Heart left ventricle (tissue), 16 donors: ENCODE measurements at regions not wholly inside any gene's neighbourhood (a gene's known extent, or its start where the extent isn't known, plus 50 kb on each side); places are given as distances from the start of the nearest gene placed in this dataset.

ENCODE experiments used
- ATAC-seq, 4 donors: fragments of 200-7000 bp; cut with Tn5 transposase; one replicate each; pipeline ENCODE4 v1.9.1; 2020 to 2022; ENCODE audit warnings: moderate library complexity in 4 of 4, mild to moderate bottlenecking in 3 of 4, moderate number of reproducible peaks in 1 of 4
- DNase-seq, 5 donors: peaks; one replicate each; pipeline ENCODE4 v3.0.0-alpha.2; 2020
- H3K27ac ChIP-seq, 12 donors: fragments of 200-600 bp; sonication (generic) in 4 of 12; one replicate each; pipeline versions ENCODE4 v1.5.0 to v1.8.0; 2016 to 2022; ENCODE audit warnings: mild to moderate bottlenecking in 2 of 12
- H3K27me3 ChIP-seq, 9 donors: fragments of 200-600 bp; sonication (generic) in 2 of 9; one replicate each; pipeline versions ENCODE4 v1.5.1 to v1.8.0; 2016 to 2022; ENCODE audit warnings: mild to moderate bottlenecking in 3 of 9
- H3K36me3 ChIP-seq, 9 donors: fragments of 200-600 bp; sonication (generic) in 2 of 9; one replicate each; pipeline versions ENCODE4 v1.5.0 to v1.8.0; 2018 to 2022; ENCODE audit warnings: mild to moderate bottlenecking in 2 of 9
- H3K4me1 ChIP-seq, 12 donors: fragments of 200-600 bp; sonication (generic) in 4 of 12; one replicate each; pipeline versions ENCODE4 v1.5.0 to v1.8.0; 2016 to 2022; ENCODE audit warnings: mild to moderate bottlenecking in 3 of 12
- H3K4me3 ChIP-seq, 12 donors: fragments of 200-600 bp; sonication (generic) in 4 of 12; one replicate each; pipeline versions ENCODE4 v1.5.0 to v1.8.0; 2017 to 2022; ENCODE audit warnings: mild to moderate bottlenecking in 9 of 12, moderate library complexity in 4 of 12
- H3K9me3 ChIP-seq, 12 donors: fragments of 200-600 bp; sonication (generic) in 4 of 12; one replicate each; pipeline versions ENCODE4 v1.5.0 to v1.8.0; 2016 to 2022; ENCODE audit warnings: mild to moderate bottlenecking in 1 of 12
- POLR2A ChIP-seq, 2 donors: fragments of 450-650 bp; IDR thresholded peaks; one replicate each; pipeline ENCODE4 v1.6.1; 2017; ENCODE audit warnings: antibody characterized with exemption in 2 of 2, mild to moderate bottlenecking in 2 of 2, moderate library complexity in 2 of 2
- WGBS, 4 donors: extraction: QIAGEN DNeasy Blood & Tissue Kit in 2 of 4; methylation state at CpG; one replicate each; pipeline versions ENCODE4 v1.1.5 to v1.1.7; 2013 to 2018; 5-methylcytosine and 5-hydroxymethylcytosine counted together
- intact Hi-C, 10 donors: fragments of 100-400 bp; cut with DNase I; formaldehyde crosslinking; loops; one replicate each; pipeline versions ENCODE4 v1.11.1 to v1.14.2; 2022
- TF ChIP-seq, protein P1 (sequence below), 12 donors: fragments of 200-600 bp; sonication (generic) in 4 of 12; IDR thresholded peaks; one replicate each; pipeline versions ENCODE4 v1.5.0 to v1.8.0; 2018 to 2022; ENCODE audit warnings: antibody characterized with exemption in 12 of 12, mild to moderate bottlenecking in 5 of 12
- donor health status: ischemic (EF 13 %, LVEDD 7.1; RV severe dilation, severe dysfunction).
- donor health status: healthy with polysubstance abuse.
- donor health status: DM: no; HTN: yes; CAD: no.
- donor health status: DM: no; HTN: no; CAD: no.
- donor health status: ischemic (EF 25% LVEDD 6.9; RV normal size, moderate dysfunction).
- donor health status: ischemic (EF 25% LVEDD 5.7; RV mildly dilated, moderate dysfunction).
- donor health status: healthy.
- donor health status: DM: yes; HTN: yes; CAD: no.
- donor health status: ischemic (EF 35%, LVEDD 5.7; RV mildly dilated, moderate dysfunction).
- donor health status: nonischemic (EF 11% LVEDD 7.7; RV severe dilation, severe dysfunction).
- donor health status: DM: yes; HTN: yes; CAD: no.
- donor health status: PGD.
- donor health status: ischemic (EF 29% LVEDD 5.4; RV normal size, mild dysfunction).
- donor health status: nonischemic (EF 23%, LVEDD 6.1; RV moderate dilation, normal function).

DNA sequence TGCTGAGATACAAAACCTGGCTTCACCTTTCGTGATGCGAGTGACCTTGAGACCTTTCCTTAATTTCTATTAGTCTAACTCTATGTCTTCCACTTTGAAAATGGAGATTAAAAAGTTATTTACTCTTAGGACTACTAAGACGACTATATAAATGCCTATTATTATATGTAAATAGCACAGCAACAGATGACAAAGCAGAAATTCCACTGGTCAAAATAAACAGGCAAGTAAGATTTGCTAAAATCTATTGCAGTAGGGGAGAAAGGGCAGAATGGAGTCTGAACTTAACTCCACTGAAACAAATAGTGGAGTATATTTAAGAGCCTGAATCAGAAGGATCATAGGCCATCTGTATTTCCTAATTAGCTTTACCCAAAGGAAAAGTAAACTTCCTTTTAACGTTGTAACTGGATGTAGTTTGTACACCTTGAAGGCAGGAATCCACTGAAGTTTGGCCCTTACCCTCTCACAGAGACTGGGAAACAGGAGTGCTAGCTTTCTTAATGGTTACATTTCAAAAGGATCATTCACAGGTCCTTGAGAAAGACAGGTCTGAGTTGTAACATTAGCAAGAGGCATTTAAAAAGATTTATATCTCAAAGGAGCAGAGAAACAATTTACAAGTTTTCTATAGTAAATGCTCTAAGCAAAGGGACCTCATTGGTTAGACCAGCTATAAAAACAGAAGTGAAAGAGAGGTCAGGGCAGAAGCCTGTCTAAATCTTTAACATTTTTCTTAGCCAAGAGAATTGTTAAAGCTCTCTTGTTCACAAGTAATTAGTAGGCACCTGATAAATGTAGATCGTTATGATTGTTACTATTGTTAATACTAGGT is 332.5 kb downstream of the ZWINT start:
- no peak overlapping the region for H3K4me3 ChIP-seq
- no peaks in the 10 kb centered on the region for H3K36me3 ChIP-seq
- H3K9me3 ChIP-seq = no peaks in the 10 kb centered on the region
- intact Hi-C loops = no loop called here
- H3K4me1 ChIP-seq = no peaks in the 10 kb centered on the region
- DNase-seq (no peak), ATAC-seq (no peak)
- no peak overlapping the region for H3K27ac ChIP-seq
- 45 to 57% (median 47%) methylated on average over 5 of the region's 5 CpGs for WGBS, 4 donors
- TF ChIP-seq, protein P1, sequence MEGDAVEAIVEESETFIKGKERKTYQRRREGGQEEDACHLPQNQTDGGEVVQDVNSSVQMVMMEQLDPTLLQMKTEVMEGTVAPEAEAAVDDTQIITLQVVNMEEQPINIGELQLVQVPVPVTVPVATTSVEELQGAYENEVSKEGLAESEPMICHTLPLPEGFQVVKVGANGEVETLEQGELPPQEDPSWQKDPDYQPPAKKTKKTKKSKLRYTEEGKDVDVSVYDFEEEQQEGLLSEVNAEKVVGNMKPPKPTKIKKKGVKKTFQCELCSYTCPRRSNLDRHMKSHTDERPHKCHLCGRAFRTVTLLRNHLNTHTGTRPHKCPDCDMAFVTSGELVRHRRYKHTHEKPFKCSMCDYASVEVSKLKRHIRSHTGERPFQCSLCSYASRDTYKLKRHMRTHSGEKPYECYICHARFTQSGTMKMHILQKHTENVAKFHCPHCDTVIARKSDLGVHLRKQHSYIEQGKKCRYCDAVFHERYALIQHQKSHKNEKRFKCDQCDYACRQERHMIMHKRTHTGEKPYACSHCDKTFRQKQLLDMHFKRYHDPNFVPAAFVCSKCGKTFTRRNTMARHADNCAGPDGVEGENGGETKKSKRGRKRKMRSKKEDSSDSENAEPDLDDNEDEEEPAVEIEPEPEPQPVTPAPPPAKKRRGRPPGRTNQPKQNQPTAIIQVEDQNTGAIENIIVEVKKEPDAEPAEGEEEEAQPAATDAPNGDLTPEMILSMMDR (IDR thresholded peaks at IDR 0.05) = no peak
- no peak for TF ChIP-seq POLR2A (IDR thresholded peaks at IDR 0.05)
- H3K27me3 ChIP-seq = no peaks in the 10 kb centered on the region

DNA sequence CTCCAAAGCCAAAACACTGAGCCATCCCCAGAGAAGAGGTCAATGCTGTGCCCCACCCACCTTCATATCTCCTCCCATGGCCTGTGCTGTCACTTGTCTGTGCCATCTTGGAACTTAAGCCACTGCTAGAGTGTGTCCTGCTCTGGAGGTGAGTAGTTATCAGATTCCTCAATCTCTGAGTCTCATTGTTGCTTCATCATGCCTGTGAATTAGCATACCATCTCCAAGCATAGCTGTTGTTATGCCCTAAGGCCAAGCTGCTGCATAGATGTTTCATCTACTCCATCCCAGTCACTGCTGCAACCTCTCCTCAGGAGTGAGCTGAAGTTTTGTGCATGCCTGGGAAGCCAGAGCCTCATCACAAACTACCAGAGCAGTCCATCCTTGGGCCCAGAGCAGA is 349.0 kb downstream of the ZWINT start:
- TF ChIP-seq POLR2A (IDR thresholded peaks at IDR 0.05) = no peak
- no peak overlapping the region for H3K27ac ChIP-seq
- no peaks in the 10 kb centered on the region for H3K4me1 ChIP-seq
- no peak for ATAC-seq
- DNase-seq = no peak
- no peak overlapping the region for H3K4me3 ChIP-seq
- peaks cover 0 to 4% (median 0%) of the 10 kb centered on the region in 12 donors for H3K9me3 ChIP-seq
- no peaks in the 10 kb centered on the region for H3K27me3 ChIP-seq
- intact Hi-C loops = no loop called here
- no peaks in the 10 kb centered on the region for H3K36me3 ChIP-seq

DNA sequence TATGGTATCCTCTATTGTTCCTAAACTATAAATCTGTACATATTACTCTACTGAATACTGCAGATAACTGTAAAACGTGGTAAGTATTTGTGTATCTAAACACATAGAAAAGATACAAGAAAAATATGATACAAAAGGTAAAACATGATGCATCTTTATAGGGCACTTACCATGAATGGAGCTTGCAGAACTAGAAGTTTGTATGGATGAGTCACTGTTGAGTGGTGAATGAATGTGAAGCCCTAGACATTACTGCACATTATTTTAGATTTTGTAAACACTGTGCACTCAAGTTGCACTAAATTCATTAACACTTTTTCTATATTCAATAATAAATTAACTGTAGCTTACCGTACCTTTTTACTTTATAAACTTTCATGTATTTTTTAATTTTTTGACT is 357.5 kb downstream of the ZWINT start:
- no peaks in the 10 kb centered on the region for H3K9me3 ChIP-seq
- no peak for ATAC-seq
- no peaks in the 10 kb centered on the region for H3K4me1 ChIP-seq
- H3K27me3 ChIP-seq = no peaks in the 10 kb centered on the region
- 73 to 90% (median 78%) methylated on average over 2 of the region's 2 CpGs for WGBS, 4 donors
- no peak overlapping the region for H3K4me3 ChIP-seq
- H3K36me3 ChIP-seq = no peaks in the 10 kb centered on the region
- H3K27ac ChIP-seq = no peak overlapping the region
- TF ChIP-seq POLR2A (IDR thresholded peaks at IDR 0.05) = no peak
- TF ChIP-seq, protein P1 (IDR thresholded peaks at IDR 0.05) = no peak
- DNase-seq = no peak
- intact Hi-C loops = no loop called here

GRCh38 chr10:55989188-55989587 is 371.9 kb downstream of the ZWINT start:
- no peaks in the 10 kb centered on the region for H3K4me1 ChIP-seq
- DNase-seq (no peak), ATAC-seq (no peak)
- 64 to 71% (median 69%) methylated on average over 3 of the region's 3 CpGs for WGBS, 4 donors
- no peaks in the 10 kb centered on the region for H3K9me3 ChIP-seq
- no peaks in the 10 kb centered on the region for H3K36me3 ChIP-seq
- H3K4me3 ChIP-seq = no peak overlapping the region
- no peak overlapping the region for H3K27ac ChIP-seq
- intact Hi-C loops = no loop called here
- H3K27me3 ChIP-seq = no peaks in the 10 kb centered on the region
- TF ChIP-seq, protein P1 (IDR thresholded peaks at IDR 0.05) = no peak
- TF ChIP-seq POLR2A (IDR thresholded peaks at IDR 0.05) = no peak

DNA sequence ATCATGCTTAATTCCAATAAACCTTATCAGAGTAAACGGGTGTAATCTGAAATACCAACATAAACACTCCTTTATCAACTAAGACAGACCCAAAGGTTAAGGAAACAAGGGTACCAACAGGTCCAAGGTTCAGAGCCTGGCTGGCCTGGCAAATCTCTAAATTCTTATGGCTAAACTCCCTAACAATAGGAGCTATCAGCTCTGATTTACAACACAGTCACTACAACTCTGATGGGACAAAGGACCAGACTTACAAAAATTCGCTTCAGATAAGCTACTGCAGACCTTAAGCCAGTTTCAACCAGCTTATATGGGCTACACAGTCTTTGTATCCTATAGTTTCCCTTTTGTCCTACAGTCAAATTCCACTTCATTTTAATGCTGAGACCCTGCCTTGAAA is 381.9 kb downstream of the ZWINT start:
- TF ChIP-seq, protein P1 (IDR thresholded peaks at IDR 0.05) = no peak
- TF ChIP-seq POLR2A (IDR thresholded peaks at IDR 0.05) = no peak
- DNase-seq (no peak), ATAC-seq (no peak)
- no peak overlapping the region for H3K27ac ChIP-seq
- H3K4me1 ChIP-seq = no peaks in the 10 kb centered on the region
- intact Hi-C loops = no loop called here
- no peaks in the 10 kb centered on the region for H3K36me3 ChIP-seq
- no peaks in the 10 kb centered on the region for H3K27me3 ChIP-seq
- 16 to 23% (median 20%) methylated on average over 2 of the region's 2 CpGs for WGBS, 4 donors
- no peaks in the 10 kb centered on the region for H3K9me3 ChIP-seq
- H3K4me3 ChIP-seq = no peak overlapping the region
